ENCODE measurements at regions not wholly inside any gene's neighbourhood (a gene's known extent, or its start where the extent isn't known, plus 50 kb on each side); places are given as distances from the start of the nearest gene placed in this dataset.

DNA sequence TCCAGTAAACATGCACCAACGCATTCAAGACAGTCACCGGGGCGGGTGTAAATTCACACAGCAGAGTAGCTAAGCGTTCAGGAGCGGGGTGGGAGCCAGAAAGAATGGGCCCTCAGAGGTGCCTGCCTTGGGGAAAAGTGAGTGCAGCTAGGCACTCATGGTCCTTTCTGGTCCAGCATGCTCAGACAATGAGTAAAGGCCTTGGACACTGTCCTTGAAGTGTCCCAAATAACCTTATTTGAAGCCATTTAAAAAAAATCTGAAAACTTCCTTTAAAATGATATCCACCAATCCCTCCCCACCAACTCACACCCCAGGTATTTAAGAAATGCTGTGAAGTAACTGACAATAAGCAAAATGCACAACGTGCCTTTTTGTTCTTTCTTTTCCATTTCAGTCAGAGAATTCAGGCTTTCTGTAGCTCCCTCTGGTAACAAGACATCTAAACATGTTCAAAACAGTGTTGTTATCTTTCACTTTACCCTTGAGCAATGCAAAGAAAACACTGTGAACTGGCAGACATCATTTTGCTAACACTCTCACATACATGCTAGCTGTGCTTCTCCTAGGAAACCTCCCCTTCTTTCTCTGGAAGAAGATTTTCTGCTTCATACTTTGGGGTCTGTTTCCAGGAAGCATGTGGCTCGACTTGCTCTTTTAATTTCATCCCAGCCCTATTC is 445.1 kb upstream of the SPRED2 start:
- TF ChIP-seq, protein P1, sequence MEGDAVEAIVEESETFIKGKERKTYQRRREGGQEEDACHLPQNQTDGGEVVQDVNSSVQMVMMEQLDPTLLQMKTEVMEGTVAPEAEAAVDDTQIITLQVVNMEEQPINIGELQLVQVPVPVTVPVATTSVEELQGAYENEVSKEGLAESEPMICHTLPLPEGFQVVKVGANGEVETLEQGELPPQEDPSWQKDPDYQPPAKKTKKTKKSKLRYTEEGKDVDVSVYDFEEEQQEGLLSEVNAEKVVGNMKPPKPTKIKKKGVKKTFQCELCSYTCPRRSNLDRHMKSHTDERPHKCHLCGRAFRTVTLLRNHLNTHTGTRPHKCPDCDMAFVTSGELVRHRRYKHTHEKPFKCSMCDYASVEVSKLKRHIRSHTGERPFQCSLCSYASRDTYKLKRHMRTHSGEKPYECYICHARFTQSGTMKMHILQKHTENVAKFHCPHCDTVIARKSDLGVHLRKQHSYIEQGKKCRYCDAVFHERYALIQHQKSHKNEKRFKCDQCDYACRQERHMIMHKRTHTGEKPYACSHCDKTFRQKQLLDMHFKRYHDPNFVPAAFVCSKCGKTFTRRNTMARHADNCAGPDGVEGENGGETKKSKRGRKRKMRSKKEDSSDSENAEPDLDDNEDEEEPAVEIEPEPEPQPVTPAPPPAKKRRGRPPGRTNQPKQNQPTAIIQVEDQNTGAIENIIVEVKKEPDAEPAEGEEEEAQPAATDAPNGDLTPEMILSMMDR (IDR thresholded peaks at IDR 0.05; ENCODE audit: unreplicated experiment in 3 of 3) = no peak
- H3K4me1 Mint-ChIP-seq = peaks cover 13% of the 10 kb centered on the region
- no peaks in the 10 kb centered on the region for H3K9me3 Mint-ChIP-seq
- H3K27ac Mint-ChIP-seq = peak overlapping the region in 2 of 3 experiments; percentile 32 to 43
- H3K4me3 Mint-ChIP-seq = no peak overlapping the region
- no peaks in the 10 kb centered on the region for H3K36me3 Mint-ChIP-seq (ENCODE audit: low read depth)
- H3K27me3 Mint-ChIP-seq (ENCODE audit: low read depth) = no peaks in the 10 kb centered on the region

DNA sequence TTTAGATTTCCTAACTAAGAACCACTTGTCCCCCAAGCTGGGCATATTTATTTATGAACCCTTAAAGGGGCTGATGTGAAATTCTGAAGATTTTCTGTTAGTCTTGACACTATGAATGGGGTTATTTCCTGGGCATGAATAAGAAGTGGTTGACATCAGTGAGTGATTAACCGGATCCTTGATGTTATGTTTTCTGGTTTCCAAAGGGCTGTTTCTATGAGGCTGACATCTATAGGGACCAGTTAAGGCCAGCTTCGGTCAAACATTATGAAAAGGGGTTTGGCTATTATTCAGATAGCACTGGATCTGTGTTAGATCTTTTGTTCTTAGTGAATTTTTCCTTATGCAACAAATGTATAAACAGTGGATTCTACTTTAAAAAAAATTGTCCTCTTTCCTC is 443.7 kb upstream of the SPRED2 start:
- H3K27ac Mint-ChIP-seq = no peak overlapping the region
- no peaks in the 10 kb centered on the region for H3K9me3 Mint-ChIP-seq
- H3K4me3 Mint-ChIP-seq = no peak overlapping the region
- TF ChIP-seq, protein P1 (IDR thresholded peaks at IDR 0.05; ENCODE audit: unreplicated experiment in 3 of 3) = no peak
- no peaks in the 10 kb centered on the region for H3K36me3 Mint-ChIP-seq (ENCODE audit: low read depth)
- H3K4me1 Mint-ChIP-seq = peaks cover 12% of the 10 kb centered on the region
- H3K27me3 Mint-ChIP-seq (ENCODE audit: low read depth) = no peaks in the 10 kb centered on the region

DNA sequence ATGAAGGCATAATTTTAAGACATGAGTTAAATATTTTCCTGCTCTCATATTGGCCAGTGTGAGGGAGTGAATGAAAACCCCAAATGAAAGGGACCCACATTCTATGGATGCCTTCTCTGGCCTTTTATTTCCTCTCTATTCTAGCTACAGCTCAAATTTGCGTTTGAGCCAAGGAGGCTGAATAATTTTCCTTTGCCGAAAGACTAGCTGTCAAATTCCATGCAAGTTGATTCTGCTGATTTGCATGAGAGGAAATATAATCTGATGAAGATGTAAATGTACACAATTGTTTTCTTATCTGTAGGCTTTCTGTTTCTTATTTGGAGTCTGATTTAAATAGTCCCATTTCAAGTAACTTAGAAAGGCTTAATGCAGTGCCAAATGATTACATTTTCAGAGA is 438.4 kb upstream of the SPRED2 start:
- H3K4me1 Mint-ChIP-seq = peaks cover 28% of the 10 kb centered on the region
- peak overlapping the region in 1 of 3 experiments; percentile 8 for H3K27ac Mint-ChIP-seq
- no peaks in the 10 kb centered on the region for H3K36me3 Mint-ChIP-seq (ENCODE audit: low read depth)
- TF ChIP-seq, protein P1 (IDR thresholded peaks at IDR 0.05; ENCODE audit: unreplicated experiment in 3 of 3) = no peak
- H3K4me3 Mint-ChIP-seq = no peak overlapping the region
- H3K27me3 Mint-ChIP-seq (ENCODE audit: low read depth) = no peaks in the 10 kb centered on the region
- no peaks in the 10 kb centered on the region for H3K9me3 Mint-ChIP-seq

DNA sequence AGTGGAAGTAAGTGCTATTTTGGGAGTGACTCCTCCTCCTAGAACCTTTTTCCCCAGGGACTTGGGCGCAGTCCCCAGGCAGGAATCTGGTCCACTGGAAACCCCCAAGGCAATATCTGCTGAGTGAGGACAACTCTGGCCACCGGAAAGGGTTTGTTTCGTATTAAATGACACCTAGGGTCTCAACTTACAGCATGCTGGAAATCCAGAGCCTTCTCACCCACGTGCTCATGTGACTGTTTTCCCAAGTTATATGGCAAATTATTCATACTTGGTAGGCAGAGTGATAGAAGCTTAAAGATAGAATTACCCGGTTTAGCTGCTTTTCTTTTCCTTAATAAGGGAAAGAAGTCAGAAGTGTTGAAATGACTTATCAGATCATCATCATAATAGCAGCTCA is 436.9 kb upstream of the SPRED2 start:
- Mint-ChIP-seq H3K36me3 (ENCODE audit: low read depth) (no peaks in the 10 kb centered on the region), H3K4me3 (no peak overlapping the region), H3K9me3 (no peaks in the 10 kb centered on the region), H3K27me3 (ENCODE audit: low read depth) (no peaks in the 10 kb centered on the region), H3K27ac (no peak overlapping the region), H3K4me1 (peaks cover 30% of the 10 kb centered on the region)
- TF ChIP-seq, protein P1 (IDR thresholded peaks at IDR 0.05; ENCODE audit: unreplicated experiment in 3 of 3) = no peak

DNA sequence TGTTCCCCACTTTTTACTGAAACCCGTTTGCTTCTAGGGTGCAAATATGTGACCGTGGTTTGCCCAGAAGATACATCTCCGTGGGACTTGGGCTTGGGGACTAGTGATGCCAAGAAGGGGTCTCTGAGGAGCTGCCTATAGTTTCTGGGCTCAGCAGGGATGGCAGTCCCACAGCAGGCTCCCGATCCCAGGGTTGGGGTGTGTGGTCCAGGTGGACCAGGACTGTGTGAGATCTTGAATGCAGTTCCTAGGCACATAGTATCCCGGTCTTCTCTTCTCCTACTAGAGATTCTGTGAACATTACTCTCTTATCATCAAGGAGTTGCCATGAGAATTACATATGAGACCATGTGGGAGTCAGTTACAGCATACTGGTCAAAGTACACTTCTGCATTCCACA is 435.8 kb upstream of the SPRED2 start:
- TF ChIP-seq, protein P1 (IDR thresholded peaks at IDR 0.05; ENCODE audit: unreplicated experiment in 3 of 3) = no peak
- no peaks in the 10 kb centered on the region for H3K27me3 Mint-ChIP-seq (ENCODE audit: low read depth)
- no peak overlapping the region for H3K27ac Mint-ChIP-seq
- no peak overlapping the region for H3K4me3 Mint-ChIP-seq
- no peaks in the 10 kb centered on the region for H3K36me3 Mint-ChIP-seq (ENCODE audit: low read depth)
- peaks cover 30% of the 10 kb centered on the region for H3K4me1 Mint-ChIP-seq
- H3K9me3 Mint-ChIP-seq = no peaks in the 10 kb centered on the region

DNA sequence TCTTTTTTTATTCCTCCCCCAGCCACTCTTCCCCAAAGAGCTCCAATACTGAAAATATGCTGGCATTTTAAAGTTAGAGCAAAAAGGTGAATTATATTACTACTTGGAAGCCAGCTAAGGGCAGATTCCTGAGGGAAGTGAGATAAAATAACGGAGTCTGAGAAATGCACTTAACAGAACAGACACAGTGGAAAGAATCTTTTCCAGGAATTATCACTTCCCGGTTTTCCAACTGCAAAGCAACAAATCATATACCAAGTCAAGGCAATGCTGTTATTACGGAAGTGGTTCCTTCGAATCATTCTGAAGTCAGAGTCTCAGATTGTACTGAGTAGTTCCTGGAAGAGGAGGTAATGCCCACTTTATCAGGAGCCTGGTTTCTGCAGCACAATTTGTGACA is 435.0 kb upstream of the SPRED2 start:
- H3K27me3 Mint-ChIP-seq (ENCODE audit: low read depth) = no peaks in the 10 kb centered on the region
- H3K4me3 Mint-ChIP-seq = no peak overlapping the region
- TF ChIP-seq, protein P1 (IDR thresholded peaks at IDR 0.05; ENCODE audit: unreplicated experiment in 3 of 3) = no peak
- H3K4me1 Mint-ChIP-seq = peaks cover 30% of the 10 kb centered on the region
- no peaks in the 10 kb centered on the region for H3K9me3 Mint-ChIP-seq
- H3K36me3 Mint-ChIP-seq (ENCODE audit: low read depth) = no peaks in the 10 kb centered on the region
- peak overlapping the region in 2 of 3 experiments; percentile 53 to 57 for H3K27ac Mint-ChIP-seq

All from nephron (organoid).